ENCODE measurements at regions not wholly inside any gene's neighbourhood (a gene's known extent, or its start where the extent isn't known, plus 50 kb on each side); places are given as distances from the start of the nearest gene placed in this dataset.
"Not testable (repeated sequence)": the region's sequence is repeated elsewhere in the genome, so short reads cannot be mapped to it uniquely, and the experiment has no call there.

DNA sequence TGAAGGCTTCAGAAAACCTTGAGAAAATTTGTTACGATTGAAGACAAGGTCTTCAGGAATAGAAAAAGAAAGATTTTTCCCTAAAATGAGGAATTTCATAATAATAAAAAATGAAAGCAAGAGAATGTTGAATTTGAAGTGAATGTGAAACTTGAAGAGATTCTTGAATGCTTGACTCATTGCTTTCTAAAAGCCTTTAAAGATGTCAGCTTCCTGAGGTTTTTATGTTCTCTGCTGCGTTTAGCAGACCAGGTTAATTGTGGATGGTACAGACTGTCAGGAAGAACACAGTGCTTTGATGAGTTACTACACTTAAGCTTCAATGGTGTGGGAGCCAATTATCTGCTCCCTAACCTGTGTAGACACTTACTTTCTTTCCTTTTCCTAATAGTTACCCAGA is 96.3 kb upstream of the FNDC3A start:
- no peaks in the 10 kb centered on the region for H3K36me3 Mint-ChIP-seq (ENCODE audit: low read depth, unreplicated experiment)
- no peak overlapping the region for H3K27ac Mint-ChIP-seq (ENCODE audit: unreplicated experiment)
- no peaks in the 10 kb centered on the region for H3K9me3 Mint-ChIP-seq (ENCODE audit: unreplicated experiment)
- TF ChIP-seq, protein P1, sequence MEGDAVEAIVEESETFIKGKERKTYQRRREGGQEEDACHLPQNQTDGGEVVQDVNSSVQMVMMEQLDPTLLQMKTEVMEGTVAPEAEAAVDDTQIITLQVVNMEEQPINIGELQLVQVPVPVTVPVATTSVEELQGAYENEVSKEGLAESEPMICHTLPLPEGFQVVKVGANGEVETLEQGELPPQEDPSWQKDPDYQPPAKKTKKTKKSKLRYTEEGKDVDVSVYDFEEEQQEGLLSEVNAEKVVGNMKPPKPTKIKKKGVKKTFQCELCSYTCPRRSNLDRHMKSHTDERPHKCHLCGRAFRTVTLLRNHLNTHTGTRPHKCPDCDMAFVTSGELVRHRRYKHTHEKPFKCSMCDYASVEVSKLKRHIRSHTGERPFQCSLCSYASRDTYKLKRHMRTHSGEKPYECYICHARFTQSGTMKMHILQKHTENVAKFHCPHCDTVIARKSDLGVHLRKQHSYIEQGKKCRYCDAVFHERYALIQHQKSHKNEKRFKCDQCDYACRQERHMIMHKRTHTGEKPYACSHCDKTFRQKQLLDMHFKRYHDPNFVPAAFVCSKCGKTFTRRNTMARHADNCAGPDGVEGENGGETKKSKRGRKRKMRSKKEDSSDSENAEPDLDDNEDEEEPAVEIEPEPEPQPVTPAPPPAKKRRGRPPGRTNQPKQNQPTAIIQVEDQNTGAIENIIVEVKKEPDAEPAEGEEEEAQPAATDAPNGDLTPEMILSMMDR (IDR thresholded peaks at IDR 0.05; ENCODE audit: unreplicated experiment) = no peak
- H3K27me3 Mint-ChIP-seq (ENCODE audit: unreplicated experiment) = peaks cover 1% of the 10 kb centered on the region
- no peak for DNase-seq (ENCODE audit: low spot score)
- H3K4me1 Mint-ChIP-seq (ENCODE audit: unreplicated experiment) = no peaks in the 10 kb centered on the region
- no peak overlapping the region for H3K4me3 Mint-ChIP-seq (ENCODE audit: unreplicated experiment)

DNA sequence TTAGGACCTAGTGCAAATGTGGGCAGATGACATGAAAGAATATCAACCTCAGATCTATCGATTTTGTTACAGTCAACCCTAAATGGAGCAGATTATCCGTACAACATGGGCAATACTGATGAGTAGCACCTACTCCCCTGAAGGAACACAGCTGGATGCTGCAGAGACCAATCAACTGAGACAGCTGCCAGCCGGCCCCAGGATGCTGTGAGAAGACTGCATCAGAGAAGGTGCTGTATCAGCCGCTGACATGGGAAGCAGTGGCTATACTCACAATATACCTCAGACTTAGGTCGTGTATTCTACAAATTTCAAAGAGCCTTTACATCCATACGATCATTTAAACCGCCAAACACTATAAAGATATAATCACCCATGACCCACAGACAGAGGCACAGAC is 95.9 kb upstream of the FNDC3A start:
- H3K4me3 Mint-ChIP-seq (ENCODE audit: unreplicated experiment) = no peak overlapping the region
- peaks cover 1% of the 10 kb centered on the region for H3K27me3 Mint-ChIP-seq (ENCODE audit: unreplicated experiment)
- H3K4me1 Mint-ChIP-seq (ENCODE audit: unreplicated experiment) = no peaks in the 10 kb centered on the region
- no peak overlapping the region for H3K27ac Mint-ChIP-seq (ENCODE audit: unreplicated experiment)
- H3K9me3 Mint-ChIP-seq (ENCODE audit: unreplicated experiment) = no peaks in the 10 kb centered on the region
- TF ChIP-seq, protein P1 (IDR thresholded peaks at IDR 0.05; ENCODE audit: unreplicated experiment) = no peak
- H3K36me3 Mint-ChIP-seq (ENCODE audit: low read depth, unreplicated experiment) = no peaks in the 10 kb centered on the region
- no peak for DNase-seq (ENCODE audit: low spot score)

DNA sequence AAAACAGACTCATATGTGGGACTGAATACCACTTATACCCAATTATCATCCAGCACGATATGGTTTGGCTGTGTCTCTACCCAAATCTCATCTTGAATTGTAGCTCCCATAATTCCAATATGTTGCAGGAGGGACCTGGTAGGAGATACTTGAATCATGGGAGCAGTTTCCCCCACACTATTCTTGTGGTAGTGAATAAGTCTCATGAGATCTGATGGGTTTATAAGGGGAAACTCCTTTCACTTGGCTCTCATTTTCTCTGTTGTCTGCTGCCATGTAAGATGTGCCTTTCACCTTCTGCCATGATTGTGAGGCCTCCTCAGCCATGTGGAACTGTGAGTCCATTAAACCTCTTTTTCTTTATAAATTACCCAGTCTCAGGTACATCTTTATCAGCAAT is 91.9 kb upstream of the FNDC3A start:
- H3K27me3 Mint-ChIP-seq (ENCODE audit: unreplicated experiment); H3K4me3 Mint-ChIP-seq (ENCODE audit: unreplicated experiment); H3K4me1 Mint-ChIP-seq (ENCODE audit: unreplicated experiment); DNase-seq (ENCODE audit: low spot score); H3K27ac Mint-ChIP-seq (ENCODE audit: unreplicated experiment); H3K36me3 Mint-ChIP-seq (ENCODE audit: low read depth, unreplicated experiment); H3K9me3 Mint-ChIP-seq (ENCODE audit: unreplicated experiment): not testable (repeated sequence)

DNA sequence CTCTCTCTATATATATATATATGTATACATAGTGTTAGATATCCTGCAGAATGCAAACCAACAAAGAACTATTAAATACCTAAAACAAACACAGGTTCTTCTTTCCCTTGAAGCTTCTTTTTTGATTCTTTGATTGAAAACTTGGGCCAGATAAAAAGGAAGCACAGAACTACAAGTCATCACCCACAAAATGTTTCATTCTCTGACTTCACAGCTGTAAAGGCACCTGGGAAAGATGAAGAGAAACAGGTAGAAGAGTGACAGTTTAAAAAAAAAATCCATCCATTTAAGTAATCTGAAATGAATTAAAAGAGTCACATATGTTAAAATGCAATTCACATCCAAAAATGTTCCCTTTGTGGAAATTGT is 90.7 kb upstream of the FNDC3A start:
- no peak overlapping the region for H3K4me3 Mint-ChIP-seq (ENCODE audit: unreplicated experiment)
- H3K4me1 Mint-ChIP-seq (ENCODE audit: unreplicated experiment) = no peaks in the 10 kb centered on the region
- DNase-seq (ENCODE audit: low spot score) = no peak
- TF ChIP-seq, protein P1 (IDR thresholded peaks at IDR 0.05; ENCODE audit: unreplicated experiment) = no peak
- no peaks in the 10 kb centered on the region for H3K36me3 Mint-ChIP-seq (ENCODE audit: low read depth, unreplicated experiment)
- no peaks in the 10 kb centered on the region for H3K9me3 Mint-ChIP-seq (ENCODE audit: unreplicated experiment)
- no peak overlapping the region for H3K27ac Mint-ChIP-seq (ENCODE audit: unreplicated experiment)
- H3K27me3 Mint-ChIP-seq (ENCODE audit: unreplicated experiment) = no peaks in the 10 kb centered on the region

DNA sequence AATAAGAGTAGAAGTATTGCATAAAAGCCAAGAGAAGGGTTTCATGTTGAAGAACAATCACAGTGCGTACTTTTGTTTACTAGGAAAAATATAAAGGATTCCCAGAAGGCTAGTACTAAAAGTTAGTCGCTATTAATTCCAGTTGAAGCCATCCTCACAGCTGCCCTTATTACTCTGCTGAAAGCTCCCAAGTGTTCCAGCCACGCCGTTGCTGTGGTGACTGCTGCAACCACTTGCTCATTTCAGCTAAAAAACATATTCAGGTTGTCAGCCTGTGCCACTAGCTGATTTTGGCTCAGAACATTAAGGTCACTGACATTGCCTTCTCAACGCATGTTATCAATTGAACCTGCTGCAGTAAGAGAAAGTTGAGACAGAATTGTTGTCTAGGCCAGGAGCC is 87.1 kb upstream of the FNDC3A start:
- TF ChIP-seq, protein P1 (IDR thresholded peaks at IDR 0.05; ENCODE audit: unreplicated experiment) = no peak
- no peak overlapping the region for H3K4me3 Mint-ChIP-seq (ENCODE audit: unreplicated experiment)
- H3K36me3 Mint-ChIP-seq (ENCODE audit: low read depth, unreplicated experiment) = no peaks in the 10 kb centered on the region
- no peaks in the 10 kb centered on the region for H3K9me3 Mint-ChIP-seq (ENCODE audit: unreplicated experiment)
- no peaks in the 10 kb centered on the region for H3K4me1 Mint-ChIP-seq (ENCODE audit: unreplicated experiment)
- DNase-seq (ENCODE audit: low spot score) = no peak
- no peaks in the 10 kb centered on the region for H3K27me3 Mint-ChIP-seq (ENCODE audit: unreplicated experiment)
- no peak overlapping the region for H3K27ac Mint-ChIP-seq (ENCODE audit: unreplicated experiment)

DNA sequence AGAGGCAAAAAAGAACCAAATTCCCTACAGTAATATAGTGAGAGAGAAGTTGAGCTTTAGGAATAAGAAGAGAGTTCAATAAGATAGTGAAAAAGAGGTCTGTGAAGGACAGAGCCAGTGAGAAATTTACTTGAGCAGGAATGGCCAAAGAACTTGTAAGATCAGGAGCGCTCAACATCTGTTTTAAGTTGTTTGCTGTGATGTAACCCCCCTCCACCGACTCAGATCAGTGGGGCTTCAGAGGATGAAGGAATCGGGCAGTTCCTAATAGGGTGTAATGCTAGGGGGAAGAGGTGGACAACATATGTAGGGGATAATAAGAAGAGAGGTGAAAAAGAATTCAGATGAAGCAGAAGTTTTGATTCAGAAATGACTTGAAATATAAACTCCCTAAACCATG is 85.3 kb upstream of the FNDC3A start:
- Mint-ChIP-seq H3K9me3 (ENCODE audit: unreplicated experiment) (no peaks in the 10 kb centered on the region), H3K36me3 (ENCODE audit: low read depth, unreplicated experiment) (no peaks in the 10 kb centered on the region), H3K4me1 (ENCODE audit: unreplicated experiment) (no peaks in the 10 kb centered on the region), H3K4me3 (ENCODE audit: unreplicated experiment) (no peak overlapping the region), H3K27me3 (ENCODE audit: unreplicated experiment) (no peaks in the 10 kb centered on the region), H3K27ac (ENCODE audit: unreplicated experiment) (no peak overlapping the region)
- TF ChIP-seq, protein P1 (IDR thresholded peaks at IDR 0.05; ENCODE audit: unreplicated experiment) = no peak
- no peak for DNase-seq (ENCODE audit: low spot score)

All from endothelial cell (in vitro differentiated cells).